ENCODE measurements at regions not wholly inside any gene's neighbourhood (a gene's known extent, or its start where the extent isn't known, plus 50 kb on each side); places are given as distances from the start of the nearest gene placed in this dataset.

DNA sequence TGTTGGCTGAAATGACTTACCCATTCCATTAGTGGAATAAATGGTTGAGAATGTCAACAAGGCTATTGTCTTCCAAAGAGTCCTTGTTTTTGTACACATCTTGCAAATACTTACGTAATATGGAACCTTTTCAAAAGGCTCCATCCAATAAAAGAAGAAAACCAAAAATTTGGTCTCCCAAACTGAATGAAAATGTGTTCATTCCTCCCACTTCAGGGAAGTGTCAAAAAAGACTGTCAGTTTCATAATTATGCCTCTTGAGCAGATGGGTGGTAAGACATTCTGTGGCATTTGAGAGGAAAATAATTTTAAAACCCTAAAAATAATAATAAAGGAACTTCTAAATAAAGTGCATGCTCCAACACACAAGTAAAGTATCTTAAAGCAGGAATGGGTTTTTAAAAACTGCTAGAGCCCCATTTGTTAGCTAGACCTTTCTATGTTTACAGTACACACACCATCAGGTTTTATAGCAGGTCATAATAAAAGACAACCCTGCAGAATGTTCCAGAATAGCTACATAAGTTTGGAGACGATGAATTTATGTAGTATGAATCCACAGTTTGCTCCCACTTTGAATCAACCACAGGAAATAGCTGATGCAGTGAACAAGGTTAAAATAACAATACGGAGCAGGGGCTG is 843.7 kb downstream of the LRRTM4 start:
- H3K9me3 ChIP-seq: no peaks in the 10 kb centered on the region
- no peaks in the 10 kb centered on the region for H3K4me1 ChIP-seq
- H3K36me3 ChIP-seq: no peaks in the 10 kb centered on the region
- DNase-seq (ENCODE audit: low spot score in 2 of 2): no peak
- intact Hi-C loops (cut with DNase I): no loop called here
- H3K27me3 ChIP-seq: no peaks in the 10 kb centered on the region
- H3K27ac ChIP-seq: no peak overlapping the region
- TF ChIP-seq, protein P1, sequence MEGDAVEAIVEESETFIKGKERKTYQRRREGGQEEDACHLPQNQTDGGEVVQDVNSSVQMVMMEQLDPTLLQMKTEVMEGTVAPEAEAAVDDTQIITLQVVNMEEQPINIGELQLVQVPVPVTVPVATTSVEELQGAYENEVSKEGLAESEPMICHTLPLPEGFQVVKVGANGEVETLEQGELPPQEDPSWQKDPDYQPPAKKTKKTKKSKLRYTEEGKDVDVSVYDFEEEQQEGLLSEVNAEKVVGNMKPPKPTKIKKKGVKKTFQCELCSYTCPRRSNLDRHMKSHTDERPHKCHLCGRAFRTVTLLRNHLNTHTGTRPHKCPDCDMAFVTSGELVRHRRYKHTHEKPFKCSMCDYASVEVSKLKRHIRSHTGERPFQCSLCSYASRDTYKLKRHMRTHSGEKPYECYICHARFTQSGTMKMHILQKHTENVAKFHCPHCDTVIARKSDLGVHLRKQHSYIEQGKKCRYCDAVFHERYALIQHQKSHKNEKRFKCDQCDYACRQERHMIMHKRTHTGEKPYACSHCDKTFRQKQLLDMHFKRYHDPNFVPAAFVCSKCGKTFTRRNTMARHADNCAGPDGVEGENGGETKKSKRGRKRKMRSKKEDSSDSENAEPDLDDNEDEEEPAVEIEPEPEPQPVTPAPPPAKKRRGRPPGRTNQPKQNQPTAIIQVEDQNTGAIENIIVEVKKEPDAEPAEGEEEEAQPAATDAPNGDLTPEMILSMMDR (IDR thresholded peaks at IDR 0.05): no peak
- no peak overlapping the region for H3K4me3 ChIP-seq

DNA sequence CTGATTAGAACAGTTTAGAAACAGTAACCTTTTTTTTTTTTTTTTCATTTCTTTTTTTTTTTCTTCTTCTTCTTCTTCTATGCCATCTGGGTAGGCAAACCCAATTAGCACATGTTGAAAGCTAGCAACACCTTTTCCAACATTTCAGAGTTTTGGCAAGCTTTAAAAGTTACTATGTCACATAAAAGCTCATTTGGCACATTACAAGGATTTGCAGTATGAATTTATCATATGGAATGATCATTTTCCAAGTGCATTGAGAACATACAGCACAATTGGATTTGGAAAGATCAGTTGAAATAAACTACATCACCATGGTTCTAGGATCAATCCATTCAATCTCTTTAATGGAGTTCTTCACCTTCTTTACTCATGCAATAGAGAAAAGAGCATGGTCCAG is 847.0 kb downstream of the LRRTM4 start:
- TF ChIP-seq, protein P1 (IDR thresholded peaks at IDR 0.05): no peak
- Histone ChIP-seq H3K27me3 (no peaks in the 10 kb centered on the region), H3K4me3 (no peak overlapping the region), H3K36me3 (no peaks in the 10 kb centered on the region), H3K4me1 (no peaks in the 10 kb centered on the region), H3K9me3 (no peaks in the 10 kb centered on the region), H3K27ac (no peak overlapping the region)
- DNase-seq (ENCODE audit: low spot score in 2 of 2): no peak
- intact Hi-C loops (cut with DNase I): no loop called here

DNA sequence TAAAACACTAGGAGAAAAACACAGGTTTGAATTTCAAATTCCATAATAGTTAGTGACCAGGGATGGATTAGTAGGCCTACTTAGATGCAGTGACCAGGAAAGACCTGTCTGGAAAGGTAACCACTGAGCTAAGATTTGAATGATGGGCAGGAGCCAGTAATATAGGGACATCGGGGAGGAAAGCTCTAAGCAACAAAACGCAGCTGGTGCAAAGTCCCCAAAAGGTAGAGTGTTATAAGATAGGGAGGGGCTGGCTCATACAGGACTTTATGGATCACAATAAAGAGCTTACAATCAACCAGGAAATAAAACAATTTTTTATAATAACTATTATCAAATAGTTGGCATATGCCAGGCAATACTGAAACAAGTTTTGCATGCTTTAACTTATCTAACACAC is 849.4 kb downstream of the LRRTM4 start:
- H3K4me3 ChIP-seq: no peak overlapping the region
- TF ChIP-seq, protein P1 (IDR thresholded peaks at IDR 0.05): no peak
- intact Hi-C loops (cut with DNase I): no loop called here

DNA sequence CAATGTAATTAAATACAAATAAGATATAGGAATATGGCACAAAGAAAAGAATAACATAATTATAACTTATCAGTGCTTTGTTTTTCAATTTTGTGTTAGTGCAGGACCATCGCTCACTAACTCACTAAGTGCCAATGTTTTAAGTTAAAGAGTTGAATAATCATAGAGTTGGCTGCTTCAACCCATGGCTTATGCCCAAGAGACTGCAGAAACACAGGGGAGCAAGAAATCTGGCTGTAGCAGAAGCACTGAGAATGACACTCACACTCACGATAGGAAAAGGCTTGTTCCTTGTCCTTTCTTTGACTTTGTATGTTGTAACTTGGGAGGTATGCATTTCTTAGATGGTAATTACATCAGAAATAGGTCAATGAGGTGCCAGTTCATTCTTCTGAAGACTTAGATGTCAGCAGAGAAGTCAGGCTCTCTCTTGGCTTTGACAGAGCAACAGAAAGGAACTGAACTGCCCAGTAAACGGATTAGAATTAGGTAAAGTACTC is 852.2 kb downstream of the LRRTM4 start:
- no peak for DNase-seq (ENCODE audit: low spot score in 2 of 2)
- no peaks in the 10 kb centered on the region for H3K27me3 ChIP-seq
- no peaks in the 10 kb centered on the region for H3K36me3 ChIP-seq
- TF ChIP-seq, protein P1 (IDR thresholded peaks at IDR 0.05): no peak
- no peaks in the 10 kb centered on the region for H3K4me1 ChIP-seq
- H3K4me3 ChIP-seq: no peak overlapping the region
- intact Hi-C loops (cut with DNase I): no loop called here
- no peak overlapping the region for H3K27ac ChIP-seq
- H3K9me3 ChIP-seq: no peaks in the 10 kb centered on the region

More for the DNA sequence above, 849.4 kb downstream of the LRRTM4 start:
- Histone ChIP-seq H3K27me3 (no peaks in the 10 kb centered on the region), H3K4me1 (no peaks in the 10 kb centered on the region), H3K27ac (no peak overlapping the region), H3K36me3 (no peaks in the 10 kb centered on the region), H3K9me3 (no peaks in the 10 kb centered on the region)
- DNase-seq (ENCODE audit: low spot score in 2 of 2): no peak

DNA sequence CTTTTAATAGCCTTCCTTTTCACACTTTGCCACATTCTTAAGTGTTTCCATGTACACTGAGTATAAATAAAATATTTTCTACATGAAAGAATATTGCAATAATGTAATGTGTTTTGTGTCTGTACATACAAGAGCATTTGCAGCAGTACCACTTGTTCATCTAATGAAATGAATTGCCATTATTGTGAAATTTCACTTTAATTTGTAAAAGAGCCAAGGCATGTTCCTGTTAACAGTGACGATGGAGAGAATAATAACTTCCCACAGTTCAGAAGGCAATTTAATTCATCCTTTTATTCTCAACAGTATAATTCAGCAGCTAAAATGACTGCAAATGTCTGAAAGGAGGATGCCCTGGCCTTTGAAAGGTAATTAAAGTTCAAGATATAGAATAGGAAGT is 853.9 kb downstream of the LRRTM4 start:
- intact Hi-C loops (cut with DNase I): no loop called here
- Histone ChIP-seq H3K9me3 (no peaks in the 10 kb centered on the region), H3K27me3 (no peaks in the 10 kb centered on the region), H3K27ac (no peak overlapping the region), H3K4me1 (no peaks in the 10 kb centered on the region), H3K36me3 (no peaks in the 10 kb centered on the region), H3K4me3 (no peak overlapping the region)
- DNase-seq (ENCODE audit: low spot score in 2 of 2): no peak
- TF ChIP-seq, protein P1 (IDR thresholded peaks at IDR 0.05): no peak

All from ascending aorta (tissue), 2 donors.